Lung (tissue), 11 donors: ENCODE measurements at regions not wholly inside any gene's neighbourhood (a gene's known extent, or its start where the extent isn't known, plus 50 kb on each side); places are given as distances from the start of the nearest gene placed in this dataset.

Source experiments
- ATAC-seq: fragments of 200-7000 bp; cut with Tn5 transposase; one replicate; pipeline ENCODE4 v1.9.1; 2020; ENCODE audit warnings: moderate number of reproducible peaks; ENCODE audit not compliant: insufficient read depth, low FRiP score
- DNase-seq, 3 donors: peaks; one replicate each; pipeline ENCODE4 v3.0.0-alpha.2; 2013 to 2017
- H3K27ac ChIP-seq, 2 donors: one replicate each; pipeline ENCODE4 v1.5.1; 2013; ENCODE audit warnings: mild to moderate bottlenecking in 2 of 2, moderate library complexity in 2 of 2, control low read depth in 1 of 2, inconsistent platforms in 1 of 2, low read depth in 1 of 2, low read length in 1 of 2
- H3K27me3 ChIP-seq, 3 donors: one replicate each; pipeline ENCODE4 v1.5.1; 2013; ENCODE audit warnings: low read length in 2 of 3; ENCODE audit not compliant: control insufficient read depth in 3 of 3, insufficient read depth in 3 of 3
- H3K36me3 ChIP-seq, 4 donors: one replicate each; pipeline ENCODE4 v1.5.1; 2013; ENCODE audit warnings: low read length in 4 of 4, mild to moderate bottlenecking in 1 of 4, moderate library complexity in 1 of 4; ENCODE audit not compliant: control insufficient read depth in 4 of 4, insufficient read depth in 4 of 4
- H3K4me1 ChIP-seq, 5 donors: one replicate each; pipeline ENCODE4 v1.5.1; 2013; ENCODE audit warnings: low read length in 5 of 5, mild to moderate bottlenecking in 2 of 5, moderate library complexity in 1 of 5; ENCODE audit not compliant: control insufficient read depth in 5 of 5, insufficient read depth in 5 of 5
- H3K4me3 ChIP-seq: one replicate; pipeline ENCODE4 v1.5.1; 2013; ENCODE audit warnings: mild to moderate bottlenecking, control low read depth, moderate library complexity
- H3K9ac ChIP-seq, 2 donors: one replicate each; pipeline ENCODE4 v1.5.1; 2013; ENCODE audit warnings: low read length in 2 of 2, control low read depth in 1 of 2; ENCODE audit not compliant: insufficient read depth in 1 of 2
- H3K9me3 ChIP-seq, 4 donors: one replicate each; pipeline ENCODE4 v1.5.1; 2013; ENCODE audit warnings: low read length in 3 of 4, mild to moderate bottlenecking in 1 of 4, moderate library complexity in 1 of 4; ENCODE audit not compliant: control insufficient read depth in 4 of 4, insufficient read depth in 3 of 4
- CTCF ChIP-seq: IDR thresholded peaks from 2 replicates; pipeline ENCODE4 v1.5.1; 2012; ENCODE audit warnings: mild to moderate bottlenecking; ENCODE audit errors: control extremely low read depth, extremely low read depth
- WGBS, 2 donors: extraction: QIAGEN DNeasy Blood & Tissue Kit; methylation state at CpG; one replicate each; pipeline ENCODE4 v1.1.7; 2013; 5-methylcytosine and 5-hydroxymethylcytosine counted together
- donor health status: control.
- donor health status: control.
- donor health status: Bipolar disorder and iron deficiency.
- donor health status: healthy.
- donor health status: DM: yes; HTN: yes; CAD: no.

- Histone ChIP-seq H3K4me3 (no peak overlapping the region), H3K27ac (no peak overlapping the region), H3K9ac (no peak overlapping the region), H3K36me3 (no peaks in the 10 kb centered on the region), H3K4me1 (no peaks in the 10 kb centered on the region), H3K27me3 (no peaks in the 10 kb centered on the region), H3K9me3 (peaks cover 0 to 2% (median 0%) of the 10 kb centered on the region in 4 donors)
- ATAC-seq: no peak
- TF ChIP-seq CTCF: no peak
- 82% methylated on average over 4 of the region's 4 CpGs for WGBS, 2 donors
- peak in 1 of 3 donors; percentile 8 for DNase-seq
Observed at GRCh38 chr2:22958308-22958707, 426.7 kb upstream of the KLHL29 start.

DNA sequence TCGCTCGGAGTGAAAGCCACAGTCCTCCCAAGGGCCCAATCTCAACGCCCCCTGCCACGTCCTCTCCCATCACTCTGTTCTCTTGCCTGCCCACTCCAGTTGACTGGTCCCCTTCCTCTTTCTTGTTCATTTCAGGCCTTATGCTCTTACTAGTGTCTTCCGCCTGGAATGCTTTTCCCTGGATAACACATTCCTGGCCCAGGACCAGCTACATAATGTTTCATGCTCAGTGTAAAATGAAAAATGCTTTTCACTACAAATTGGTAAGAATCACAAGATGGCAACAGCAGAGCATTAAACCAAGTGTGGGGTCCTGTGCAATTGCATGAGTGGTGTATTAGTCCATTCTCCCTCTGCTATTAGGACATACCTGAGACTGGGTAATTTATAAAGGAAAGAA lies 417.2 kb upstream of the KLHL29 start:
- DNase-seq: no peak
- no peaks in the 10 kb centered on the region for H3K4me1 ChIP-seq
- H3K4me3 ChIP-seq: no peak overlapping the region
- no peak for TF ChIP-seq CTCF
- H3K36me3 ChIP-seq: no peaks in the 10 kb centered on the region
- WGBS, 2 donors: 84 to 94% methylated on average over 5 of the region's 5 CpGs
- peaks cover 0 to 1% (median 0%) of the 10 kb centered on the region in 4 donors for H3K9me3 ChIP-seq
- H3K27ac ChIP-seq: no peak overlapping the region
- H3K9ac ChIP-seq: no peak overlapping the region
- ATAC-seq: no peak
- H3K27me3 ChIP-seq: peaks cover 0 to 2% (median 0%) of the 10 kb centered on the region in 3 donors

DNA sequence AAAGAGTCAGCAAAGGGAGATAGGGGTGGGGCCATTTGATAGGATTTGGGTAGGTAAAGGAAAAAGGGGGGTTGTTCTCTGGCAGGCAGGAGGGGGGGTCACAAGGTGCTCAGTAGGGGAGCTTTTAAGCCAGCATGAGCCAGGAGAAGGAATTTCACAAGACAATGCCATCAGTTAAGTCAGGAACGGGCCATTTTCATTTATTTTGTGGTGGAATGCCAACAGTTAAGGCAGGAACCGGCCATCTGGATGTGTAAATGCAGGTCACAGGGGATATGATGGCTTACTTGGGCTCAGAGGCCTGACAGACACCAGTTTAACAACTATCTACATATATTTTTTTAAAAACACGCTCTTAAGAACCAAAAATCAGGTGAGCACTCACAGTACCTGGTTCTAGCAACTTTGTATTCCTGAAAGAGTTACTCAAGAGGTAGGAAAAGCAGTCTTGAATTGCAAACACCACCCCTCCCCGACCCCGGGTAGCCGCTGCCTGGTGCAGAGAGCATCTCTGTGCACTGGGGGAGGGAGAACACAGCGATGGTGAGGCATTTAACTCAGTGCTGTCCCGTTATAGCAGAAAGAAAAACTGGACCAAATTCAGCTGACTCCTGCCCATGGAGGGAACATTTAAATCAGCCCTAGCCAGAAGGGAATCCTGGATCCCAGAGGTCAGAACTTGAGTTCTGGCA lies 414.5 kb upstream of the KLHL29 start:
- DNase-seq: no peak
- Histone ChIP-seq H3K9me3 (peaks cover 0 to 1% (median 0%) of the 10 kb centered on the region in 4 donors), H3K27ac (no peak overlapping the region), H3K27me3 (peaks cover 0 to 2% (median 0%) of the 10 kb centered on the region in 3 donors), H3K4me3 (no peak overlapping the region), H3K36me3 (no peaks in the 10 kb centered on the region), H3K4me1 (no peaks in the 10 kb centered on the region), H3K9ac (no peak overlapping the region)
- 38 to 45% methylated on average over 8 of the region's 8 CpGs for WGBS, 2 donors
- ATAC-seq: no peak
- TF ChIP-seq CTCF: no peak

GRCh38 chr2:22970991-22971390 lies 414.0 kb upstream of the KLHL29 start:
- ATAC-seq: no peak
- Histone ChIP-seq H3K36me3 (no peaks in the 10 kb centered on the region), H3K4me3 (no peak overlapping the region), H3K27ac (no peak overlapping the region), H3K9me3 (peaks cover 0 to 1% (median 0%) of the 10 kb centered on the region in 4 donors), H3K4me1 (no peaks in the 10 kb centered on the region), H3K27me3 (peaks cover 0 to 2% (median 0%) of the 10 kb centered on the region in 3 donors), H3K9ac (no peak overlapping the region)
- 77 to 78% methylated on average over 2 of the region's 2 CpGs for WGBS, 2 donors
- no peak for DNase-seq
- no peak for TF ChIP-seq CTCF
